NCI-H524 (cell line): ENCODE measurements at regions not wholly inside any gene's neighbourhood (a gene's known extent, or its start where the extent isn't known, plus 50 kb on each side); places are given as distances from the start of the nearest gene placed in this dataset.
"Not testable (repeated sequence)": the region's sequence is repeated elsewhere in the genome, so short reads cannot be mapped to it uniquely, and the experiment has no call there.

Experiments
- DNase-seq, 2 experiments: peaks; one replicate each; lab custom pipeline; 2025; lab: John Stamatoyannopoulos, UW

GRCh38 chr3:192033246-192033645, 572.3 kb downstream of the PYDC2 start:
- DNase-seq: no peak

GRCh38 chr3:192038726-192039125, 577.8 kb downstream of the PYDC2 start:
- no peak for DNase-seq

GRCh38 chr3:192039593-192039992, 578.6 kb downstream of the PYDC2 start:
- no peak for DNase-seq

GRCh38 chr3:192040282-192041043, 579.5 kb downstream of the PYDC2 start:
- no peak for DNase-seq

GRCh38 chr3:192042116-192042515, 581.2 kb downstream of the PYDC2 start:
- DNase-seq: no peak

- no peak for DNase-seq
Observed at GRCh38 chr3:192054881-192055280, 593.9 kb downstream of the PYDC2 start.

- no peak for DNase-seq
Observed at GRCh38 chr3:192055946-192056345, 595.0 kb downstream of the PYDC2 start.

GRCh38 chr3:192057261-192057660, 596.3 kb downstream of the PYDC2 start:
- DNase-seq: no peak

GRCh38 chr3:192060160-192060781, 599.3 kb downstream of the PYDC2 start:
- DNase-seq: no peak

- DNase-seq: no peak
Observed at GRCh38 chr3:192061426-192061825, 600.5 kb downstream of the PYDC2 start.

- DNase-seq: no peak
Observed at GRCh38 chr3:192062186-192062585, 601.2 kb downstream of the PYDC2 start.

- no peak for DNase-seq
Observed at GRCh38 chr3:192063570-192063969, 602.6 kb downstream of the PYDC2 start.

- DNase-seq: no peak
Observed at GRCh38 chr3:192064959-192065358, 604.0 kb downstream of the PYDC2 start.

GRCh38 chr3:192066253-192066652, 605.3 kb downstream of the PYDC2 start:
- DNase-seq: not testable (repeated sequence)

GRCh38 chr3:192068464-192069254, 607.7 kb downstream of the PYDC2 start:
- DNase-seq: no peak

GRCh38 chr3:192077795-192078497, 617.0 kb downstream of the PYDC2 start:
- DNase-seq: no peak

GRCh38 chr3:192079098-192079497, 618.1 kb downstream of the PYDC2 start:
- peak; percentile 20 to 73 for DNase-seq

GRCh38 chr3:192080336-192080735, 619.4 kb downstream of the PYDC2 start:
- no peak for DNase-seq

GRCh38 chr3:192082730-192083660, 622.0 kb downstream of the PYDC2 start:
- DNase-seq: no peak
